ENCODE measurements at regions not wholly inside any gene's neighbourhood (a gene's known extent, or its start where the extent isn't known, plus 50 kb on each side); places are given as distances from the start of the nearest gene placed in this dataset.

DNA sequence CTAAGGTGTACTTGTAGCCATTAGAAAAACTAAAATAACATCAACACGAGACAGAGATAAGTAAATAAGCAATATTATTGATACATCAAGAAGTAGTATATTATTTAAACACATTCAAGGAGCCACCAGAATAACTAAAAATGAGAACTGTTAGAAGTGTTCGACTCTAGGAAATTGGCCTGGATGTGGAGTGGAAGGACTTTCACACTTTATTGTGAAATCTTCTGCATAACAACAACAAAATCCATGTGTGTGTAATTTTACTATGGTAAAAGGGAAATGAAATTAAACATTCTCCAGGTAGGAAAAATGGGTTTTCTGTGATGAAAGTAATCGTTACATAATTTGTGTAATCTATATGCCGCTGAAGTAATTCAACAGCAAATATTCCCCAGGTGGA lies 96.3 kb upstream of the RNF152 start:
- no peak for DNase-seq (ENCODE audit: low read depth, low spot score)

DNA sequence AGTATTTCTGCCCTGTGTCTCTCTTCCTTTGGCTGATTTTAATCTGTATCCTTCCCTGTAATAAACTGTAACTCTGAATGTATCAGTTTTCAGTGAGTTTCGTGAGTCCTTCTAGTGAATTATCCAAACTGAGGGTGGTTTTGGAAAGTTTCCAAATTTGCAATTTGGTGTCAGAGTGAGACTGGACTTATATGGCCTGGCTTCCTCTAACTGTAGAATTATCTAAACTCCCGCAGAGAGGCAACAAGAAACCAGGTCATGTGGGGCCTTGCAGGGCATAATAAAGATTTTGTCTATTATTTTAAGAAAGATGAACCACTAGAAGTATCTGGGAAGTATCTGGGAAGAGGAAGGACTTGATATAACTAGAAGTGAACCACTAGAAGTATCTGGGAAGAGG lies 95.3 kb upstream of the RNF152 start:
- DNase-seq (ENCODE audit: low read depth, low spot score), result no peak

DNA sequence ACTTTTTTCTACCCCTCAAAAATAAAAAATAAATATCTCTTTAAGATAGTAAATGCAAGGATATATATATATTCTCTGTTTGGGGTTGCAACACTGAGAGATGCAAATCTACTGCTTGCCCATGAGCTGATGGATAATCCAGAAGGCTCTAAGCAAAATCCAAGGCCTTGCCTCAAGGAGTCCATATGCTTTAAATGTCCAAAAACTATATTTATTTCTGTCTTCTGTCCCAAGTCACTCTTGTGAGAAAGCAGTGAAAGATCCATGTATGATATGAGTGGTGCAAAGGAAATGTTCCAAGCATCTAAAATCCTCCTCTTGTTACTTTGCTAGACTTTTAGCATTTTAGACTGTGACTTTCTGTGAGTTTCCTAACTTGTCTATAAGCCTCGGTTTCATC lies 92.9 kb upstream of the RNF152 start:
- no peak for DNase-seq (ENCODE audit: low read depth, low spot score)

DNA sequence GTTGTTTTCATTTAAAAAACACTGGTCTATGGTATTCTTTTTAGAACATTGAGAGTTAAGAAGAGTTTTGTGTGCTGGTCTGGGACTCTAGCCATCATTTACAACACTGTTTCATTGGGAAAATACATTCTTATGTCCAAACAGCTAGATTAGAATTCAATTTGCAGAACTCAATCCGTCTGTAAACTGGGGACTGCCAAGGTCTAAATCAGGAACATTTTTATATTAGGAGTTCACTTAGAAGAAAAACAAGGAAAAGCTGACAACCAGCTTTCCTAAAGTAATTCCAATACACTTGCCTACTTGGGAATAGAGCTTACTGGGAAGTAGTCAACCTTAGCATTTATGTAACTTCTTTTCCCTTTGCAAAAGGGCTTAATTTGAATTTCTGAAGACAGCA lies 91.5 kb upstream of the RNF152 start:
- no peak for DNase-seq (ENCODE audit: low read depth, low spot score)

DNA sequence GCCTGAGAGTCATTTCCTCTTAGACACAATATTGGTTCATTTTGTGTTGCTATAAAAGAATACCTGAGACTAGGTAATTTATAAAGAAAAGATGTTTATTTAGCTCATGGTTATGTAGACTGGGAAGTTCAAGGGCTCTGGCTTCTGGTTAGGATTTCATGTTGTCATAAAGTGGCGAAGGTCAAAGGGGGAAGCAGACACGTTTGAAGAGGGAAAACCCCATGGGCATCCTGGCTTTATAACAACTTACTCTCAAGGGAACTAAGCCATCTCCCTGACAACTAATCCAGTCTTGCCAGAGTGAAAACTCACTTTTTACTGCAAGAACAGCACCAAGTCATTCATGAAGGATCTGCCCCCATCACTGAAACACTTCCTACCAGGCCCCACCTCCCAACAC lies 89.7 kb upstream of the RNF152 start:
- no peak for DNase-seq (ENCODE audit: low read depth, low spot score)

DNA sequence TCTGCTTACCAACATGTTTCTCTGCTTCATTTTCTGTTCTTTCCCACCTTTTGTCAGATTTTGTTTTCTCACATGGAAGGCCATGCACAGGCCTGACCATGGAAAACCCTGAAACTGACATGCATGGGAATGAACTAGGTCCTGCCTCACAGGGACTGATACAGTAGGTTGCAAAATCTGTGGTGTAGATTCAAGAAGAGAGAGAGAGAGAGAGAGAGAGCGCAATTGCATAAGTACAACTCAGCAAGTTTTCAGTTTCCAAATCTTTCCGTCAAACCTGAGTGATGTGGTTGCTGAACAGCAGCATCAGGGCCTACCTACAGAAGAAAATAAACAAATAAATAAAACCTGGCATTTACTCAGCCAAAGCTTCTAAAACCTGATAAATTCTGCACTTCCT lies 87.5 kb upstream of the RNF152 start:
- DNase-seq (ENCODE audit: low read depth, low spot score), result no peak

DNA sequence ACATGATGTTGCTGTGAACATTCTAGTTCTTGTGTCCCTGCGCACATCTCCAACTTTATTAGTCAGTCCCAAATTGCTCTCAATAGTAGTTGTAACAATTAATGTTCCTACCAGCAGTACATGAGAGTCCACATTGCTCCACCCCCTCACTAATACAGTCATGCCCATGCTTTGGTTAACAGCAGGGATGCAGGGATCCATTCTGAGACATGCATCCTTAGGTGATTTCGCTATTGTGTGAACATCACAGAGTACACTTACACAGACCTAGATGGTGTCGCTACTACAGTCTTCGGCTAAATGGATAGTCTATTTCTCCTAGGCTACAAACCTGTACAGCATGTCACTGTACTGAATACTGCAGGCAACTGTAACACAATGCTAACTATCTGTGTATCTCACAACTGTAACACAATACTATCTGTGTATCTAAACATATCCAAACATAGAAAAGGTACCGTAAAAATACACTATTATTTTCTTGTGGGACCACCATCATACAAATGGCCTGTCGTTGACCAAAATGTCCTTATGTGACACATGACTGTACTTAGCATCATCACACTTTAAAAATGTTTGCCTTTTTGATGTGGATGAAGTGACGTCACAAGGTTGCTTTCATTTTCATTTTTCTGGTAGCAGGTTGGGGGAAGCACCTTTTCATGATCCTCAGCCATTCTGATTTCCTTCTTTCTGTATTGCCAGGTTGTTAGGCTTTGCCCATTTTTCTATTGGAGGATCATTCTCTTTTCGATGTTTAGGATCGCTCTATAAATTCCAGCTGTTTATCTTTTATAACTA lies 82.9 kb upstream of the RNF152 start:
- peak; percentile 9 for DNase-seq (ENCODE audit: low read depth, low spot score)

DNA sequence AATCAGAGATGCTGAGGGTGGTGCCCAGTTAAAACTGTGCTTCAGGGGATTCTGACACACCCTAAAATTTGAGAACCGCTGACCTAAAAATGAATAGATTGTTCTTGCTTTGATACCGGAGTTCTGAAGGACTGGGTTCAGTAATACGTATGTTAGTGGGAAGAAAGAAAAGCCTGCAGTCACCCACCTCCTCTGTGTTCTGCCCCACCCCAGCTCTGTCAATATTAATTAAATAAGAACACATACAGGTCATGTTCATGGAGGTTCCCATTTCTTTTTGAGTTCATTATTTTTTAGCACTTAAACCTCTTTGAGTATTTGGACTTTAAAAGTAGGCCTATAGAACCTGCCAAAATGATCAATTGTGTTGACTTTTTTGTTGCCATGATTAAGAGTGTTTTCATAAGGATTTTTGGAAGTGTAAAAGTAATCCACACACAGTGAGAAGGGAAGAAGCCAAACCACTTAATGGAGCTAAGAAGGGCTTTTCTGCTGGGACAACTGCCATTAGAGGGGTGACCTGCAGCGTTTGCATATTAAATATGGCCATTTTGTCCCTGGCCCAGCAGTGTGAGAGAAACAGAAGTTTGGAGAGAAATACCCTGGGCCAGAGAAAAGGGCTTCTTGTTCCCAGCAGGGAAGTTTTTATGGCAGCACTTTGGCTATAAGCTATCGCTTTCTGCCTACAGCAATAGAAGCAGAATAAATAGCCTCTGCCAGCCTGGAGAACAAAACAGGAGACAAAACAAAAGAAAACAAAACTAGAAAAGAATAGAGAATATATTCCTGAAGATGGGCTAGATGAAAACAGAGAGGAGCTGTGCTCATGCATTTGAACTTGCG lies 80.7 kb upstream of the RNF152 start:
- no peak for DNase-seq (ENCODE audit: low read depth, low spot score)

DNA sequence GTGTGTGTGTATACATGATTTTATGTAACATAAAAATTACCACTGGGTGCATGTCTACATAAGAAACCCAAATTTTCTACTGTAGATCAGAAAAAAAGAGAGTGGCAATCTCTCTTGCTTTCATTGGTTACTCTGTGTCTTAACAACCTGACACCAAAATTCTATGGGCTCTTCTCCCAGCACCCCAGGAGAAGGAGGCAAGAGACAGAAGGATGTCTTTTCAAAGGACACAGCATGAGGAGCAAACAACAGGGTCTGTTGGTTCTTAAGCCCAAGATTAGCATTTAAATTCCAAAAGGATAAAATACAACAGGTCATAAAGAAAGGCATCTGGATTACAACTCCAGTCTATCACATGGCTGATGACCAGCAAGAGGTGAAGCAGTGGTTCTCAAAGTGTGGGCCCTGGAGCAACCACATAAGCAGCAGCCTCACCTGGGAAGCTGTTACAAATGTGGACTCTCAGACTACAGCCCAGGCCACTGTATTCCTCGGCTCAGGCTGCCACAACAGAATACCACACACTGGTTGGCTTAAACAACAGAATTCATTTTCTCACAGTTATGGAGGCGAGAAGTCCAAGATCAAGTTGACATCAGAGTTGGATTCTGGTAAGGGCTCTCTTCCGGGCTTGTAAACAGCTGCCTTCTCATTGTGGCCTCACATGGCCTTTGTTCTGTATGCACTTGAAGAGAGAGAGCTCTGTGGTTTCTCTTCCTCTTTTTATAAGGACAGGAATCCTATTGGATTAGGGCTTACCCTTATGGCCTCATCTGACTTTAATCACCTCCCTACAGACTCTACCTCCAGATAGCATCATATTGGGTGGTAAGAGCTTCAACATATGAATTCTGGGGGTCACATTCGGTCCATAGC lies 79.8 kb upstream of the RNF152 start:
- no peak for DNase-seq (ENCODE audit: low read depth, low spot score)

DNA sequence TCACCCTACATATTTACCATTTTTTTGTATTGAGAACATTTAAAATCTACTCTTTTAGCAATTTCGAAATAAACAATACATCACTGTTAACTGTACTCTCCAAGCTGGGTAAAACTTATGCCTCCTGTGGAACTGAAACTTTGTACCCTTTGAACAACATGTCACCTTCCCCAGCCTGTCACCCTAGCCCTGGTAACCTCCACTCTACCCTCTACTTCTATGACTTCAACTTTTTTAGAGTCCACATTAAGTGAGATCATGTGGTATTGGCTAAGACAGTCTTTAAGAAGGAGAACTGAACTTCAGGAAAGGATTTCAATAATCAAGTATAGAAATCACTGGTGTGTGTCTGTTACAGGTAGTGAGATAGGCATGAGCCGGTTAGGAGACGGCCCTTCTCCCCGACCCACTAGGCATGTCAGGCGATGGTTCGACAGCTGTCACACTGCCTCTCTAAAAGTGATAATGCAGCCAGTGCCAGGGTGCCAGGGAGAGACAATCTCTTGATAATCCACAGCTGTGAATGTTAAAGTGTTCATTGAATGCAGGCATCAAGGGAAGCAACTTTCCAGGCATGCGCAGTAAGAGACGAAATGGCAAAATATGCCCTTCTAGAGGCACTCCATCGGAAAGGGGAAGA lies 74.6 kb upstream of the RNF152 start:
- no peak for DNase-seq (ENCODE audit: low read depth, low spot score)

DNA sequence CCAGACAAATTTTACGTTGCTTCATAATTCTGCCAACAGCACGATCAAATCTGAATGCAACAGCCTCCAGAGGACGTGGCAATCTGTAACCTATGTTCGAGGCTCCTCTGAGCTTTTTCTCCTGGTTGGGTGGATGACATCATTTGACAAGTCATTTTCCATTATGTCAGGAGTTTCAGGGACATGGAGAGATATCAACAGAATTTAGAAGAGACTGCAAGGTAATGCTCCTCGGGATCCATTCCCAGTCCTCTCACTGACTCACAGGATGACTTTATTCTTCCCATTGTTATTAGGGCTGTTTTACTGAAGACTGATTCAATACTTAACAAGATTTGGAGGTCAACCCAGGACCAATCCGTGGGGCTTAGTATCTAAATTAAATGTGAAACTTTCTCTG lies 72.5 kb upstream of the RNF152 start:
- DNase-seq (ENCODE audit: low read depth, low spot score), result no peak

DNA sequence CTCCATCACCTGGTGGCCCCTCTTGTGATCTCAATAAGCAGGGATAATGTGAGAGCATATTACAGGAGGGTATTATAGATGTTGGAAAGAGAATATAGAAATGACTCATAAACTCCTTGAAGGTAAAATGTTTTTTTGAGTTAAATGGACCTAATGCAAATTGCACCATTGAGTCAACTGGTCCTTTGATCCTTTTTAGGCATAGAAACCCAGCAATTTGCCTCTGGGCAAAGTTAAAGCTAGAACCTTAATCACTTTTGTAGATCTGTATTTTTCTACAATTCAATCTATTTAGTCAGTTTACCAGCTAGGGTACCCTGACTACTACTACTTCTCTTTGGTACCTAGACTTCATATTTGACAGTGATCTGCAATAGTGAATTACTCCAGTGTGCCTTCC lies 71.8 kb upstream of the RNF152 start:
- DNase-seq (ENCODE audit: low read depth, low spot score), result no peak

DNA sequence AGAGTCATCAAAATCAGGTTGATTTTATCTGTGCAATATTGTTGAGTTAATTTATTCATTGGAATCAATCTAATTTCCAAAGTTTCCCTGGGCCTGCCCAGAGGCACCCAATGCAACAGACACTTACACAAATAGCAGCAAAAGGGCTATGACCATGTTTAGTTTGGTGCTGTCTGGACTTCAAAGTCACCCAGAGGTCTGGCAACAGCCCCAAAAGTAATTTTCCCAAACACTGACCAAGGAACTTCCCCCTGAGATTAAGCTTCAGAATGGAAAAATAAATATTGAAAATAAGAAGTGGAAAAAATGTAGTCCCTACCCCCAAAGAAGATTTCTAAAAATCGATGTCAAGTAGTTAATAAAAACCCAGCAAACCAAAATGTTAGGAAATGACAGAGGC lies 70.9 kb upstream of the RNF152 start:
- DNase-seq (ENCODE audit: low read depth, low spot score), result no peak

DNA sequence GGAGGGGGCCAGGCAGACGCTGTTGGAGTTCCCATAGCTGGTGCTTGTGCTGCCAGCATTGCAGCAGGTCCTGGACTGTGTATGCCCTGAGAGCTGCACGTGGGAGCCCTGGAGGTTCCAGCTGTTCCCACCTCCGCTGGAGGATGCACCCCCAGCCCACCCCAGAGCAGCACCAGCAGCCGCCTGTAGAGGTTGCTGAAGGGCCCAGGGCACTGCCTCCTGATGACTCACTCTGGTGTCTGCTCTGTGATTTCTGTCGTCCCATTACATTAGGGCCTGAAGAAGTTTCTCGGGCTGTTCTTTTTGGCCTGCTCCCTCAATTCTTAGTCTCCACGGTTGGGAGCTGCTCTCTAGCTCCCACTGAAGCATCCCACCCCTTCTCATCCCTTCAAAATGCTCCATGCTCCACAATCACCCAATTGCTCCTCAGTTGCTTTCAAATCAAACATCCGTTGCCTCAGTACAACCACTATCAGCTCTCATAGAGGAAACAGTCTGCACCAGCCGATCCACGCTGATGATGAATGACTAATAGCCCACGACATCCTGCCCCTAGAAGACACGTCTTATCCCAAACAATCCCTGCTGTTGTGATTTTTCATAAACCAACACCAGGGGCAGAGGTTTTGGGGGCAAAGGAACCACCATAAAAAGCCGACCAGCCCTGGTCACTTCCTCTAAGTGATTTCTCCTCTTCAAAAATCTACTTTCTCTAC lies 65.2 kb upstream of the RNF152 start:
- DNase-seq (ENCODE audit: low read depth, low spot score), result no peak

DNA sequence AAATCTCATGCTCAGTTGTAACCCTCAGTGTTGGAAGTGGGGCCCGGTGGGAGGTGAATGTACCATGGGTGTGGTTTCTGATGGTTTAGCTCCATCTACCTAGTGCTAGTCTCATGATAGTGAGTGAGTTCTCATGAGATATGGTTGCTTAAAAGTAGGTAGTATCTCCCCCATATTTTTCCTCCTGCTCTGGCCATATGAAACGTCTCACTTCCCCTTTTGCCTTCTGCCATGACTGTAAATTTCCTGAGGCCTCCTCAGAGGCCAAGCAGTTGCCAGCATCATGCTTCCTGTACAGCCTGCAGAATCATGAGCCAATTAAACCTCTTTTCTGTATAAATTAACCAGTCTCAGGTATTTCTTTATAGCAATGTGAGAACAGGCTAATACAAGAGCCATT lies 62.8 kb upstream of the RNF152 start:
- DNase-seq (ENCODE audit: low read depth, low spot score), result no peak

DNA sequence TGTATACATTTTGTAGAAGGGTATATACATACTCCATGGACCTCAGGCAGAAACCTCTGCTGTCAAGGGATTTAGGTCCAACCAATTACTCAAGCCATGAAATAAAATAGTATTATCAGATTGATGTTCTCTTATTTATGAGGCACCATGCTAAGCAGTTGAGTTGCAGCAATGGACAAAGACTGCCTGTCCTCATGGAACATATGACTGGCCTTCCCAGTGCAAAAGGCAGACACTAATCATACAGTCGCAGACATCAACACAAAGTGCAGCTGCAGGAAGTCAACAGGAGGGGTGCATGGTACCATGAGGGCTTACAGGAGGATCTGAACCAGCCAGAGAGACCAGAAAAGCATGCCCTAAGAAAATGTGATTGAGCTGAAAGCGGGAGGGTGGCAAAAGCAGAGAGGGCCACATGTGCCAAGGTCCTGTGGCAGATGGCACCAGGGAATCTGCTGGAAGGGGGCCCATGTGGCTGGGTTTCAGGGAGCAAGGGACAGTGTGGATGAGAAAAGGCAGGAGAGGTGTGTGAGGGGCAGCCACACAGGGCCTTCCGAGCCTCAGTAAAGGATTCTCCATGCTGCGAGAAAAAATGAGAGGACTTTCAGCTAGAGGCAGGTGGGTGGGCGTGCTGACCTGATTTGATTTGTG lies 61.4 kb upstream of the RNF152 start:
- DNase-seq (ENCODE audit: low read depth, low spot score), result no peak

DNA sequence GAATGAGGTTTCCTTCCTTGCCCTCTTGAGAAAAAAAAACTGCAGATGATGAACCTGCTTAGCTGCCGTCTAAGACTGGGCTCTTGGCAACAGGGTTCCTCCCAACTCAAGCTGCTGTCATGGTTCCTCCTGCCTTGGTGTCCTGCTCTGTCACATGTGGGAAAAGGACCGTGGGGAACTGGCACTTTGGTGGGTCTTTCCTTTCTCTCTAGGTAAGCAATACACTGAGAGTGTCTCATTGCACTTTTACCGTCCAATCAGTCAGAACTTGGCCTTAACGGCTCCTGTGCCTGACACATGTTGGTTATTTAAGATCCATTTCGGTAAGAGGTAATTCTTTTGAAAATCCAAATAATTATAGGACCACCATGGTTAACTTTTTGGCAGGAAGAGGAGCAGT lies 60.8 kb upstream of the RNF152 start:
- no peak for DNase-seq (ENCODE audit: low read depth, low spot score)

DNA sequence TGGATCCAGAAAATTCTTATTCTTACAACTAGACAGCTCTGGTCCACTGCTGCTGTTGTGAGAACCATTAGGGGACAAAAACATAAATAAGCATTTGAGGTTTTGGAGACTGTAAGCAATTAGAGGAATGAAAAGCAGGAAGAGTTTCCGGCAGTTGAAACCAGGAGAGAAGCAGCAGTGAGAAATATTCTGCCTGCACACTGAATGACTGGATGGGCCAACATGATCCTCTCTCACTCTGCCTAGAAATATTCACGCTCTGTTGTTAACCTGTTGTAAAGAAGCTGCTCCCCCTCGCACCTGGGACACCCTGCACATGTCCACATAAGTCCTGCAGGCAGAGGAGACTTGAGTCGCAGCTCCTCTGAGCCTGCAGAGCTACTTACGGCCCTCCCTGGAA lies 60.4 kb upstream of the RNF152 start:
- DNase-seq (ENCODE audit: low read depth, low spot score), result no peak

DNA sequence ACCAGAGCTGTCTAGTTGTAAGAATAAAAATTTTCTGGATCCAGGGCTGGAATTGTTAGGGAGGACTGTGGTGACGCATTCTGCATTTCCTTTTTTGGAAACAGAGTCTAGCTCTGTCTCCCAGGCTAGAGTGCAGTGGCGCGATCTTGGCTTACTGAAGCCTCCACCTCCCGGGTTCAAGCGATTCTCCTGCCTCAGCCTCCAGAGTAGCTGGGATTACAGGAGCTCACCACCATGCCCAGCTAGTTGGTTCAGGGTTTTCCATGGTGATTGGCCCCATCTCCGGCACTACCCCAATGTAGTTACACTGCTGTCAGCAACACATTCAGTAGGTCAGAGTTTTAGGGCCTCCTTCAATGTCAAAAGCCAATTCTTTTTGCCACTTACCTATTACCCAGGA lies 58.6 kb upstream of the RNF152 start:
- no peak for DNase-seq (ENCODE audit: low read depth, low spot score)

DNA sequence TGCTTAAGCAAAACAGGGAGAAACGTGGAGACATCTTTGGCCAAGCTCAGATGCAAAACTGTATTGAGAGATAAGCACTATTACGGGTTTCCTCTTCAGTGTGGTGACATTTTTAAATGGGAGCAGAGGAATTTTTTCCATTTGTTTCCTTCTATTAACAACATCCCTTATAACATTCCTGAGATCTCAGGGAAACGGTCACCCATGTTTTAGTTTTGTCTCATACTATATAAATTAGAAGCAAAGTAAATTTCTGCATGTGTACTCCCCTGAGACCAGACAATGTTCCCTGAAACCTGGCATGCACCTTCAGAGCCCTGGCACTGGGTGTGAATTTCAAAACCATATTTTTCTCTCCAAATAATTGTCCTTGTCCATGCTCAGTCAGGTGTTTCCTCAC lies 57.6 kb upstream of the RNF152 start:
- no peak for DNase-seq (ENCODE audit: low read depth, low spot score)

DNA sequence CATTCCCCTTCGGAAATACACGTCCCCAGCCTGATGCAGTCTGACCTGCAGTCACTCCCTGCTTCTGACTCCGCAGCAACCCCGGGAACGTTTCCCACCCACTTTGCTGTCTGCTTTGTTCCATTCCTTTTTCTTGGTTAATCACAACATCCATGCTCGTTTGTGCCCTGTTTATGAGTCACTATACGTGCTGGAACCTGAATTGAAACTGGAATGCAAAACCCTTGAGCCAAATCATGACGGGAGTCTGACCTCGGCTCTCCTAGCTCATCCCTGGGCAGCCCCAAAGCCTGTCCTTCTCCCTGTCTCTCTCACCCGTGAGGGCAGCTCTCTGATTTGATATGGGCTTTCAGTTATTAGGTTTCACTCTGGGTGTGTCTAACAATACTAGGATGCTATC lies 57.1 kb upstream of the RNF152 start:
- no peak for DNase-seq (ENCODE audit: low read depth, low spot score)

Data from activated CD4-positive, CD25-positive, alpha-beta regulatory T cell treated with anti-CD3 and anti-CD28 coated beads, Interleukin-2, amount 50 U/mL, for 16 hours (primary cell).